GM19239 (cell line): ENCODE measurements at regions not wholly inside any gene's neighbourhood (a gene's known extent, or its start where the extent isn't known, plus 50 kb on each side); places are given as distances from the start of the nearest gene placed in this dataset.
"Not testable (repeated sequence)": the region's sequence is repeated elsewhere in the genome, so short reads cannot be mapped to it uniquely, and the experiment has no call there.

Experiments used
- DNase-seq: peaks from one replicate; pipeline ENCODE4 v3.0.0; 2011; ENCODE audit warnings: low spot score; ENCODE audit not compliant: insufficient read length
- FAIRE-seq: peaks from 2 replicates; lab custom pipeline; 2011; peaks lifted over from hg19 to GRCh38; lab: Jason Lieb, UNC

DNA sequence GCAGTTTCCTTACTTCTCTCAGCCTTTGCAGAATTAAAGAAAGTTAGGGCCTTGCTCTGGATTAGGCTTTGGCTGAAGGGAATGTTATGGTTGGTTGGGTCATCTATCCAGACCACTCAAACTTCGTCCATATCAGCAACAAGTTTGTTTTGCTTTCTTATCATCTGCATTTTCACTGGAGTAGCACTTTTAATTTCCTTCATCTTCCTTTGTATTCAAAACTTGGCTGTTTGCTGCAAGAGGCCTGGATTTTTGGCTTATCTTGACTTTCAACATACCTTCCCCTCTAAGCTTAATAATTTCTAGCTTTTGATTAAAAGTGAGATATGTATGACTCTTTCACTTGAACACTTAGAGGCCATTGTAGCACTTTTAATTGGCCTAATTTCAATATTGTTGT is 126.7 kb upstream of the CENPE start:
- DNase-seq (no peak), FAIRE-seq (no peak)

- DNase-seq (no peak), FAIRE-seq (no peak)
Measured at GRCh38 chr4:103318327-103318726, 120.2 kb upstream of the CENPE start.

DNA sequence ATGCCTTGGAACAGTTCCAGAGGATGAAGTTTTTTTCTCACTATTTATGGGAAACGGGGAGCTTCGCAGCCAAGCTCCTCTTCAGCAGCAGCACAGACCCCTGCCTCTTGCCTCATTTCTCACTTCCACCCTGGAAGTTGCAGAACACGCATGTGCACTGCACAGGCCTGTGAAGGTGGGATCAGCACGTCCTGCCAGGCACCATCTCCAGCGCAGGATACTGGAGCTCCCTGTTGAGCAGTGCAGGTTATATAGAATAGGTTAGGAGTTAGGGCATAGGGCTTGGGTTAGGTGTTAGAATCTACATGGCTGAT is 110.1 kb upstream of the CENPE start:
- FAIRE-seq, result no peak
- no peak for DNase-seq

GRCh38 chr4:103307453-103308247 is 109.5 kb upstream of the CENPE start:
- FAIRE-seq (no peak), DNase-seq (no peak)

DNA sequence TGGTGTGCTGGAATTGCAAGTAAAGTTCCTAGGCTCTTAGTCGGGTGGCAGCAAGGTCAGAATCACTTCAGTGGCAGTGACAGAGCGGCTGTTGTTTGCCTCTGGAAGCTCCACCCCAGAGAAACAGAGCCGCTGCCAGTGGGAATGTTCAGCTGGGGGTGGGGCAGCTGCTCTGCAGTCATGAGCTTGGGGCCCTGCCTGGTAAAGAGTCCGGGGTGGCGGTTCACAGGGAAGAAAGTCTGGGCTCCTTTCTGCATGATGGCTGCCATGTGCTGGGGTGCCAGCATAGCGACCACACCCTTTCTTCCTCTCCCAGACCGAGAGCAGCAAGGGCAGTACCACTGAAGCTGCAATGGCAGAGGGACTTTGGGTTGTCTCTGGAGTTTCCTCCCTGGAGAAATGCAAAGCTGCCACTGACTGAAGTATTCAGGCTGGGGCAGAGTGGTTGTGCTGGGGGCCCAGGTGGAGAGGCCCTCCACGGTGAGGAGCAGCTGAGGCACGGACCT is 108.8 kb upstream of the CENPE start:
- DNase-seq, result no peak
- FAIRE-seq, result no peak

GRCh38 chr4:103305355-103305754 is 107.2 kb upstream of the CENPE start:
- FAIRE-seq, result no peak

GRCh38 chr4:103303011-103303410 is 104.9 kb upstream of the CENPE start:
- FAIRE-seq (no peak), DNase-seq (no peak)

More at GRCh38 chr4:103305355-103305754, 107.2 kb upstream of the CENPE start:
- no peak for DNase-seq

DNA sequence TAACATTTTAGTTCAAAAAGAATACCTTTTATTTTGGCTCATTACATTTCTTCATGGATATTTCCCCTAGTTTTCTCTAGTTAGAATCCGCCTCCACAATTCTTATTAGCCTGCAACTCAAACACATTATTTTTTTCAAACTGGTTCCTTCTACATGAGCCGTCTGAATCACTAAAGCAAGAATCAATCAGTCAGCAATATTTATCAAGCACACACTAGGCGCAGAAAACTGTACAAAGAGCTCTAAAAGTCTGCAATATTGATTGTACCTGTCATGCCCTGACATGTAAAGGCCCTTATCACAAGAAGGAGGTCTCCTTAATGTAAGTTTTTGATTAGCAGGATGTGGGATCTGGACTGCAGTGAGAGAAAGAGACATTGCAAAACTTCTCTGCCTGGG is 94.8 kb upstream of the CENPE start:
- no peak for DNase-seq

GRCh38 chr4:103292373-103292772 is 94.2 kb upstream of the CENPE start:
- no peak for FAIRE-seq

More for the DNA sequence above, 94.8 kb upstream of the CENPE start:
- FAIRE-seq, result no peak

DNA sequence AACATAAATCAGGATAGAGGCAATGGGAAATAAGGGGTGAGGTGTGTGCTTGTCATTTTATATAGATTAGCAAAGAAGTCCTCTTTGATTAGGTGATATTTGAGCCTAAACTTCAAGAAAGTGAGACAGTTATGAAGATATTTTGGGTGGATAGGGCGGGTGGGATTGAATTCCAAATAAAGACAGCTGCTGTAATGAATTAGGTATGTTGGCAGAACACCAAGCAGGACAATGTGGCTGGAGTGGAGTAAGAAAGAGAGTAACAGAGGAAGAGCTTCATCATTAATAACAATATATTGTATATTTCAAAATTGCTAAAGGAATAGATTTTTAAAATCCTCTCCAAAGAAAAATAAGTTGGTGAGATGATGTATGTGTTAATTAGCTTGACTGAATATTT is 91.0 kb upstream of the CENPE start:
- DNase-seq (no peak), FAIRE-seq (no peak)

More at GRCh38 chr4:103292373-103292772, 94.2 kb upstream of the CENPE start:
- DNase-seq, result no peak

DNA sequence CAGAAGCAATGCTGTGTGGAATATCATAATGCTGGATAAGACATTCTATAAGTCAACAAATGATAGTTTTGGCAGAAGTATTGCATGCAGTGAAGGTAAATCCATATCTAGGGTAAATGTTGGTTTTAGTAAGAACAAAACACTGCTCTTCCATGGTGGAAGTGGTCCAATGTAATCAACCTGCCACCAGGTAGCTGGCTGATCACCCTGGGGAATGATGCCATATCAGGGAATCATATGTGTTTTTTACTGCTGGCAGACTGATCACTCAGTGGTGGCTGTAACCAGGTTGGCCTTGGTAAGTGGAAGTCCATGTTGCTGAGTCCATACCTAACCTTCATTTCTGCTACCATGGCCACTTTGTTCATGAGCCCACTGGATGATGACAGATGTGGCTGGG is 74.0 kb upstream of the CENPE start:
- FAIRE-seq (no peak), DNase-seq (no peak)

DNA sequence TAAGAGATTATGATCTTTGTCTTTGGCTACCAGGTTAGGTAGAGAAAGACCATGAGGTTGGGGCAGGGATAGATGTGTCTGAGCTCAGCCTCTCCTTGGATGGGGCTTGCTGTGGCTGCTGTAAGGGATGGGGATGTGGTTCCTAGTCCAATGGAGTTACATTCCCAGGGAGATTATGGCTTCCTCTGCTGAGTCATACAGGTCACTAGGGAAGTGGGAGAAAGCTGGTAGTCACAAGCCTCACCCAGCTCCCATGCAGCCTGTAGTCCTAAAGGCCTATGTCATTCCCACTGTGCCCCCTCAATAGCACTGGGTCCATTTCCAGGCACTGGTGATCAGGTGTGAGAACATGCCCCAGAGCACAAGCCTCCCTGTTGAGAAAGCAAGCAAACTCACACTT is 70.6 kb upstream of the CENPE start:
- FAIRE-seq (no peak), DNase-seq (no peak)

GRCh38 chr4:103264905-103265304 is 66.8 kb upstream of the CENPE start:
- FAIRE-seq, result no peak
- no peak for DNase-seq

DNA sequence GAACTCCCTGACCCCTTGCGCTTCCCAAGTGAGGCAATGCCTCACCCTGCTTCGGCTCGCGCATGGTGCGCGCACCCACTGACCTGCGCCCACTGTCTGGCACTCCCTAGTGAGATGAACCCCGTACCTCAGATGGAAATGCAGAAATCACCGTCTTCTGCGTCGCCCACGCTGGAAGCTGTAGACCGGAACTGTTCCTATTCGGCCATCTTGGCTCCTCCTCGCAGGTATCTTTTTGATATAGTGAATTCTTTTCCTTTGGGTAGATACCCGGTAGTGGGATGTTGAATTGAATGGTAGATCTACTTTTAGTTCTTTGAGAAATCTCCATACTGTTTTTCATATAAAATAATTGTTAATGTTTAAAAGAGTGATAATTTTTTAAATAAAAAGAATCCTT is 57.9 kb upstream of the CENPE start:
- FAIRE-seq, DNase-seq: not testable (repeated sequence)
